Ovary (tissue), 3 donors: ENCODE measurements at regions not wholly inside any gene's neighbourhood (a gene's known extent, or its start where the extent isn't known, plus 50 kb on each side); places are given as distances from the start of the nearest gene placed in this dataset.

Experiments
- CTCF ChIP-seq, 3 donors: fragments of 450-650 bp in 2 of 3; fragments of 200-600 bp in 1 of 3; IDR thresholded peaks; one replicate each; pipeline versions ENCODE4 v1.5.1 to v1.8.0; 2016 to 2022; ENCODE audit warnings: antibody characterized with exemption in 3 of 3, mild to moderate bottlenecking in 1 of 3
- POLR2A ChIP-seq: fragments of 450-650 bp; IDR thresholded peaks from one replicate; pipeline ENCODE4 v1.6.1; 2017; ENCODE audit warnings: antibody characterized with exemption, mild to moderate bottlenecking, moderate library complexity
- donor health status: DM: no; HTN: no; CAD: no.

DNA sequence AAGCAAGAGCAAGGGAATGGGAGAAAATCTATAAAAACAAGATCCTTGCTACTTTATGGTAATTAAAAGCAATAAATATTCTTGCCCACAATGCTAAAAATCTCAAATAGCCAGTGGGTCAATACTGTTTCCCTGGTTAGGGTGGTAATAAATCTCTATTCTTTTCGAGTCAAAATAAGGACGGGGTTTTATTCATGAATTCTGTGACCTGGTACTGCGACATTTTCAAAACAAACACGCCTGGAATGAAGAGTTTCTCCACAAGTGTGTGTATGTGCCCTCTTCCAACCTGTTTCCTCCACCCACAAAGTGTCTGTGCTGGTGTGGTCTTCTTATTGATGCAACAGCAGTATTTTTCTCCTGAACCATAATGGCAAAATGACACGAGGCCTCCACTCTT lies 358.8 kb upstream of the BRINP1 start:
- no peak for TF ChIP-seq CTCF (IDR thresholded peaks at IDR 0.05)
- no peak for TF ChIP-seq POLR2A
